Endodermal cell (in vitro differentiated cells): ENCODE measurements at regions not wholly inside any gene's neighbourhood (a gene's known extent, or its start where the extent isn't known, plus 50 kb on each side); places are given as distances from the start of the nearest gene placed in this dataset.

Experiments
- DNase-seq: peaks from one replicate; pipeline ENCODE4 v3.0.0-alpha.2; 2017
- H3K27ac ChIP-seq: 2 replicates; pipeline ENCODE4 v1.5.1; 2013; ENCODE audit warnings: mild to moderate bottlenecking, low read depth, low read length, moderate library complexity
- H3K27me3 ChIP-seq: 2 replicates; pipeline ENCODE4 v1.6.1; 2013; ENCODE audit warnings: mild to moderate bottlenecking, low read length, moderate library complexity; ENCODE audit not compliant: insufficient read depth, control insufficient read depth, poor library complexity, severe bottlenecking
- H3K36me3 ChIP-seq: 2 replicates; pipeline ENCODE4 v1.7.0; 2013; ENCODE audit warnings: mild to moderate bottlenecking, low read length, moderate library complexity; ENCODE audit not compliant: control insufficient read depth, insufficient read depth
- H3K4me1 ChIP-seq: one replicate; pipeline ENCODE4 v1.7.0; 2013; ENCODE audit warnings: low read length; ENCODE audit not compliant: control insufficient read depth, insufficient read depth
- H3K4me3 ChIP-seq: 2 replicates; pipeline ENCODE4 v1.5.1; 2013; ENCODE audit warnings: mild to moderate bottlenecking, low read length, moderate library complexity
- H3K9ac ChIP-seq: 2 replicates; pipeline ENCODE4 v1.6.1; 2013; ENCODE audit warnings: mild to moderate bottlenecking, low read length, moderate library complexity; ENCODE audit not compliant: poor library complexity, severe bottlenecking; ENCODE audit errors: extremely low read depth
- H3K9me3 ChIP-seq: 2 replicates; pipeline ENCODE4 v1.6.1; 2013; ENCODE audit warnings: mild to moderate bottlenecking, low read length, moderate library complexity; ENCODE audit not compliant: control insufficient read depth
- H3K27ac Mint-ChIP-seq: 2 replicates; pipeline ENCODE4 v1.8.0; 2020; ENCODE audit warnings: mixed read lengths
- H3K27me3 Mint-ChIP-seq: 2 replicates; pipeline ENCODE4 v1.8.0; 2021; ENCODE audit warnings: mild to moderate bottlenecking, mixed read lengths; ENCODE audit not compliant: insufficient read depth
- H3K36me3 Mint-ChIP-seq: 2 replicates; pipeline ENCODE4 v1.8.0; 2020; ENCODE audit warnings: low read depth, mixed read lengths
- H3K4me1 Mint-ChIP-seq: 2 replicates; pipeline ENCODE4 v1.8.0; 2020; ENCODE audit warnings: mixed read lengths
- H3K4me3 Mint-ChIP-seq: 2 replicates; pipeline ENCODE4 v1.8.0; 2020; ENCODE audit warnings: mild to moderate bottlenecking, moderate library complexity, mixed read lengths
- H3K9me3 Mint-ChIP-seq: 2 replicates; pipeline ENCODE4 v1.8.0; 2020; ENCODE audit warnings: mild to moderate bottlenecking, mixed read lengths
- WGBS, 2 experiments: methylation state at CpG; one replicate each; pipeline versions ENCODE4 v1.1.5 to v1.1.7; 2013; ENCODE audit warnings: missing lambda C conversion rate in 2 of 2, mixed read lengths in 1 of 2; ENCODE audit not compliant: insufficient coverage in 1 of 2, insufficient read length in 1 of 2; 5-methylcytosine and 5-hydroxymethylcytosine counted together
- TF ChIP-seq, protein P1 (sequence below): fragments of 200-600 bp; sonication (generic); conservative IDR thresholded peaks from 2 replicates; pipeline ENCODE4 v1.5.0; 2021; ENCODE audit warnings: antibody characterized with exemption, mild to moderate bottlenecking

DNA sequence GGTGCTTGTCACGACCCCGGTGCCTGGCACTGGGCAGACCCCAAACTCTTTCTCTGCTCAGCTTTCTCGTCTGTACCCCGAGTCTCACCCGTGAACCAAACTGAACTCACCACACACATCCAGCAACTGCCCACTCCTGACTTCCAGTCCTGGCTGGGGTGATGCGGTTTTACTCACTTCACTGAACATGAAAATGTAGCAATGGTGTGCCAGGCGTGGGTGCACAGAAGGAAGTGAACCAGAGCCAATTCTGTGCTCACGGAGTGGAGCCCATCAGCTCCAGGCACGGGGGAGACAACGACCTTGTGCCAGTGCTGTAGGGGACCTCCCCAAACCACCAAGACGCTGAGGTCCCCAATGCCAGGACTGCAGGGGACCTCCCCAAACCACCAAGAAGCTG, 78.7 kb upstream of the AFDN start:
- no peak overlapping the region for H3K27ac ChIP-seq
- peaks cover 53% of the 10 kb centered on the region for H3K4me1 Mint-ChIP-seq
- H3K27me3 Mint-ChIP-seq = no peaks in the 10 kb centered on the region
- H3K27me3 ChIP-seq = no peaks in the 10 kb centered on the region
- TF ChIP-seq, protein P1, sequence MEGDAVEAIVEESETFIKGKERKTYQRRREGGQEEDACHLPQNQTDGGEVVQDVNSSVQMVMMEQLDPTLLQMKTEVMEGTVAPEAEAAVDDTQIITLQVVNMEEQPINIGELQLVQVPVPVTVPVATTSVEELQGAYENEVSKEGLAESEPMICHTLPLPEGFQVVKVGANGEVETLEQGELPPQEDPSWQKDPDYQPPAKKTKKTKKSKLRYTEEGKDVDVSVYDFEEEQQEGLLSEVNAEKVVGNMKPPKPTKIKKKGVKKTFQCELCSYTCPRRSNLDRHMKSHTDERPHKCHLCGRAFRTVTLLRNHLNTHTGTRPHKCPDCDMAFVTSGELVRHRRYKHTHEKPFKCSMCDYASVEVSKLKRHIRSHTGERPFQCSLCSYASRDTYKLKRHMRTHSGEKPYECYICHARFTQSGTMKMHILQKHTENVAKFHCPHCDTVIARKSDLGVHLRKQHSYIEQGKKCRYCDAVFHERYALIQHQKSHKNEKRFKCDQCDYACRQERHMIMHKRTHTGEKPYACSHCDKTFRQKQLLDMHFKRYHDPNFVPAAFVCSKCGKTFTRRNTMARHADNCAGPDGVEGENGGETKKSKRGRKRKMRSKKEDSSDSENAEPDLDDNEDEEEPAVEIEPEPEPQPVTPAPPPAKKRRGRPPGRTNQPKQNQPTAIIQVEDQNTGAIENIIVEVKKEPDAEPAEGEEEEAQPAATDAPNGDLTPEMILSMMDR = no peak
- H3K27ac Mint-ChIP-seq = no peak overlapping the region
- H3K9me3 Mint-ChIP-seq = peaks cover 6% of the 10 kb centered on the region
- no peaks in the 10 kb centered on the region for H3K36me3 ChIP-seq
- H3K4me3 ChIP-seq = no peak overlapping the region
- H3K36me3 Mint-ChIP-seq = no peaks in the 10 kb centered on the region
- H3K4me3 Mint-ChIP-seq = no peak overlapping the region
- DNase-seq = peak; percentile 41
- H3K9ac ChIP-seq = no peak overlapping the region
- H3K9me3 ChIP-seq = peaks cover 8% of the 10 kb centered on the region
- 86 to 96% methylated on average over 9 to 11 of the region's 11 CpGs for WGBS, 2 experiments
- peaks cover 39% of the 10 kb centered on the region for H3K4me1 ChIP-seq

DNA sequence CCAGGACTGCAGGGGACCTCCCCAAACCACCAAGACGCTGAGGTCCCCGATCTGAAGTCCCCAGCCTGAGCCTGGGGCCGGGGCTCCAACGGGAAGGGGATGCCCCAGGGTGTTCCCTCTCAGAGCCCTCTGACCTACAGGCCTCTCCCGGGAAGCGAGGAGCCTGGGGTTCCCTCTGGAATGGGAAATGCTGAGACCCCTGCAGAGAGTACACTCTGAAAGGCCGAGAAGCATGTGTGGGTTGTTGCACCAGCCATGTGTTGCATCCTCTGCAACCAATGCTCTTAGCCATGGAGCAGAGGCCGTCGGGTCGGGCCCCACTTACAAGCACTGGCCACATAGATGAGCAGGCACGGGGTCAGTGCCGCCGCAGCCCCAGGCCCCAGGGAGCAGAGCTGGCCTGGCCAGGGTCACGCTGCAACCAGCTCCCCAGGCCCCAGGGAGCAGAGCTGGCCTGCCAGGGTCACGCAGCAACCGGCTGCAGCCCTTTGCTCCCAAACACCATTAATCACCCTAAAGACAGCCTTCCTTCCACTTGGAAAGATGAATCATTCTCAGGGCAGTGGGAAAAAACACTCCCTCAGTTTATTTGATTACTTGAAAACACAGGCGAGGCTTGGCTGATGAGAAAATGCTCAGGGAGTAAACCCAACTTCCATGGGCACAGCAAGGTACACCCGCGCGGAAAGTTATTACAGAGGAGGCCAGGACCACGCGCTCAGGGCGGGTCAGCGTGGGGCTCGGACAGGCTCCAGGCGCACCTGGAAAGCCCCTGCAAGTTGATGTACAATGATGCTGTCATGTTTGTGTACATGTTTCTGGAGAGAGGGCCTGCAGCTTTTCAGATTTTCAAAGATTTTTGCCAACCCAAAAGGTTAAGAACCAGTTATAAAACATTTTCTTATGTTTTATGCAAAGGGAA, 78.0 kb upstream of the AFDN start:
- H3K36me3 ChIP-seq = no peaks in the 10 kb centered on the region
- H3K9ac ChIP-seq = no peak overlapping the region
- 87 to 92% methylated on average over 18 to 26 of the region's 26 CpGs for WGBS, 2 experiments
- H3K27ac Mint-ChIP-seq = no peak overlapping the region
- no peak overlapping the region for H3K4me3 ChIP-seq
- H3K36me3 Mint-ChIP-seq = peaks cover under 1% of the 10 kb centered on the region
- H3K27me3 ChIP-seq = no peaks in the 10 kb centered on the region
- H3K4me1 Mint-ChIP-seq = peaks cover 51% of the 10 kb centered on the region
- H3K9me3 ChIP-seq = peaks cover 5% of the 10 kb centered on the region
- H3K4me1 ChIP-seq = peaks cover 36% of the 10 kb centered on the region
- DNase-seq = peak; percentile 53
- peaks cover under 1% of the 10 kb centered on the region for H3K27me3 Mint-ChIP-seq
- H3K27ac ChIP-seq = no peak overlapping the region
- H3K4me3 Mint-ChIP-seq = no peak overlapping the region
- TF ChIP-seq, protein P1 = no peak
- peaks cover 6% of the 10 kb centered on the region for H3K9me3 Mint-ChIP-seq

DNA sequence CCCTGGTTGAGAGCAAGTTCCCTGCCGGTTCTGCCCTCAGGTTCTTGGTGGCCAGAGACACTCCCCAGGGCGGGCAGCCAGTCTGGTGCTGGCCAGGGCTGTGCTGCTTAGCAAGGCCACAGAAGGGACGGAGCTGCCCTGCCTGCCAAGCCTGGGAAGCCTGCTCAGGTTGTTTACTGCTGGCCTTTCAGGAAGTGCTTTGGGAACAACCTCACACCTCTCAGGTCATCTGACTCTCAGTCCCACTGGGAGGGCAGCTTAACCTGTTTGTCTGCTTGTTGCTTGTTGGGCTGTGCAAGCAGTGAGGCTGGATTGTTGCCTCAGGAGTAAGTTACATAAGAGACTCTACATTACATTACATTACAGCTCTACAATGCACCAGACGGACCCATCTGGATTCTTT, 75.8 kb upstream of the AFDN start:
- peaks cover 8% of the 10 kb centered on the region for H3K9me3 Mint-ChIP-seq
- Histone ChIP-seq H3K4me3 (no peak overlapping the region), H3K27me3 (no peaks in the 10 kb centered on the region), H3K9me3 (no peaks in the 10 kb centered on the region), H3K4me1 (peaks cover 23% of the 10 kb centered on the region), H3K36me3 (no peaks in the 10 kb centered on the region), H3K9ac (no peak overlapping the region), H3K27ac (peak overlapping the region; percentile 16)
- TF ChIP-seq, protein P1 = no peak
- DNase-seq = peak; percentile 96
- no peak overlapping the region for H3K4me3 Mint-ChIP-seq
- peaks cover 36% of the 10 kb centered on the region for H3K4me1 Mint-ChIP-seq
- H3K27me3 Mint-ChIP-seq = peaks cover 9% of the 10 kb centered on the region
- H3K27ac Mint-ChIP-seq = peak overlapping the region; percentile 61
- WGBS, 2 experiments = 58 to 76% methylated on average over 2 to 4 of the region's 4 CpGs
- peaks cover 2% of the 10 kb centered on the region for H3K36me3 Mint-ChIP-seq
